ENCODE measurements at regions not wholly inside any gene's neighbourhood (a gene's known extent, or its start where the extent isn't known, plus 50 kb on each side); places are given as distances from the start of the nearest gene placed in this dataset.

DNA sequence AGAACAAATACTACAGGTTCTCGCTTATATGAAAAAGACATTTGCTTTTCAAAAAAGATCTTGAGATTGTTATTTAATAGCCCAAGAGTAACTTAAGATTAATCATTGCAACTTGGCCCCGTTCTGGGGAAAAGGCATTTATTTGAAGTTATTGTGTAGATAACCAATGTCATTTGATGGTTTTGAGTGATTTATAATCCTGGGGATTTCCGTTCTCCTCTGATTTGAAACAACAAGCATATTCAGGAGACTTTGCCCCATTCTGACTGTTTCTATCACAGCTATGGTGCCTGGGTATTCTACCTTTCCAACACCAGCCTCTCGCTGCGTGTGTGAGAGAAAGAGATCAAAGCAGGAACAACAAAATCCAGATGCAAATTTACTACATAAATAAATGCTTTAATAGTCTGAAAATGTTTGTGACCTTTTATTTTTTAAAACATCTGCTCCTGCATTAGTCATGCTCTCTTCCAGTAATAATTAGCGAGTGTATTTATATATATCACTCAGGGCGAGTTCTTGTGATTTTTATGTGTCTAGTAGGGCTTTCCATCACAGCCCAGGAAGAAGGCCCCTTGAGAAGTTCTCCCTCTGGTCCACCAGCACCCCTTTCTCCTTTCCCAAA lies 197.9 kb upstream of the FOXQ1 start:
- no peak for DNase-seq

DNA sequence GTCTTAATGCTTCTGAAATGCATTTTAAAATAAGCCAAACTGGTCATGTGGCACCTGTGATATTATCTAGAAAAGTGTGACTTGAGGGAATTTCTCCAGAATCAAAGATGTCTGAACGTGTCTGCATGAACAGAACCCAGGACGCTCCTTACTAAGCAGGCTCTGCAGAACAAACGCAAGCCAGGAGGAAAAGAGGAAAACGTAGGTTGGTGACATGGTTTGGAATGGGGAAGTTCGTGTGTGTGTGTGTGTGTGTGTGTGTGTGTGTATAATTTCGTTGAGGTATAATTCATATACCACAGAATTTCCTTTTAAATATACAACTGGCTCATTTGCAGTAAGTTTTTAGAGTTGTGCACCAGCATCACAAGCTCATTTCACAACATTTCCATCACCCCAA lies 200.5 kb upstream of the FOXQ1 start:
- DNase-seq = no peak

DNA sequence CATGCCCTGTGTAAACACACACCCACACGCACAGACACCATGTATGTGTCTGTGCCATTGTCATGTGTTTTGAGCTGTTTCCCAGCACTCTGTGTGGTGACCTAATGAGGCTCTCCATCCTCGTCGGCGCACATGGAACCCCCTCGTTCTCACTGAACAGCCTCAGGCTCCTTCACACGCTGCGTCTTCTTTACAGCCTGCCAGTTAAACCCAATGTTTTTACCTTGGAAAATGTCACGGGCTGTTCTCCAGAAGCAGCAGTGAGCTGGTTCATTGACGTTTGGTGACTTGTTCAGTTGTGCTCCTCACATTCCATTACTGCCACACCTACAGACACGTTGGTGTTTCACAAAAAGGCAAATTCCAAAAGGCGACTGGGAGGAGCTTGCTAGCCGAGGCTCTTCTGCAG lies 201.0 kb upstream of the FOXQ1 start:
- no peak for DNase-seq

DNA sequence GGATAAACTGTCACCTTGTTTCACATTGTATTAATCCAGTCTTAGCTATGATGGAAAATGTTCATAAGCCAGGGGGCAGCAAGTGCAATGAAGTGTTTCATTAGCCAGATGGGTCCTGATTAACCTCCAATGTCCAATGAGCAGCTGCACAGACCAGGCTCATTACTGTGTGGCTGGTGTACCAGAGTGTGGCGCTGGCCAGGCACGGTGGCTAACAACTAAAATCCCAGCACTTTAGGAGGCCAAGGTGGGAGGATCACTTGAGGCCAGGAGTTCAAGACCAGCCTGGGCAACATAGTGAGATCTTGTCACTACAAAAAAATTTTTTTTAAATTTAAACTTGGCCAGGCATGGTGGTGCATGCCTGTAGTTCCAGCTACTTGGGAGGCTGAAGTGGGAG lies 201.7 kb upstream of the FOXQ1 start:
- DNase-seq = no peak

DNA sequence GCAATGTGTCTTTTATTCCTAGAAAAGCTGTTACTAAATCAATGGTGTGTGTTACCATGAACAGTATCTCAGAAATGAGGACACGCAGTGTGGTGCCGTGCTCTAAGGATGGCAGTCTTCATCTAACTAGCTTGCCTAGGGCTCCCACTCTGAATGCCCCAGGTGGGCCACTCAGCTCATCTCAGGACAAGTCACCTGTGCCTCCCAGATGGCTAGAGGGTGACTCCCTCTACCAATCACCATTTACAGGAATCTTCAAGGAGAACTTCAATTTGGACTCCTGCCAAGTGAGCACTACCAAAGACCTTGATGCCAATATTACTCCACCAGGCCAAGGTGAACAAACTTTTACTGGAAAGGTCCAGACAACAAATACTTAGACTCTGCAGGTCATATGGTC lies 202.8 kb upstream of the FOXQ1 start:
- no peak for DNase-seq

DNA sequence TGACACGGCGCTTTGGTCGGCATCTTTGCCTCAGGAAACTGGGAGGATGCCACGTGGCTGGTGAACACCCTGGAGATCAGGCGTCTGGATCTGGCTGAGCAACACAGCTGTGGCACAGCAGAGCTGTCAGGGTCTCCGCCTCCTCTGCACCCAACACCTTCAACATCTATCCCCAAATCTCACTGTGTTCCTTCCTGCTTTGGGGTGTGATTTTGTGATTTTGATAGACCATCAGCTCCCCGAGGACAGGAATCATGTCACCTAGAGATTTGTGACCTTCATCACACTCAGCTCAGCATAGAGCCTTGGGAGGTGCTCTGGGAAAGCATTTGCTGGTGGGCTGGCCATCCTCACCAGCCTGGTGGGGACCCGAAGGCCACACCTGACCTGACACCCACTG lies 203.7 kb upstream of the FOXQ1 start:
- DNase-seq = no peak

DNA sequence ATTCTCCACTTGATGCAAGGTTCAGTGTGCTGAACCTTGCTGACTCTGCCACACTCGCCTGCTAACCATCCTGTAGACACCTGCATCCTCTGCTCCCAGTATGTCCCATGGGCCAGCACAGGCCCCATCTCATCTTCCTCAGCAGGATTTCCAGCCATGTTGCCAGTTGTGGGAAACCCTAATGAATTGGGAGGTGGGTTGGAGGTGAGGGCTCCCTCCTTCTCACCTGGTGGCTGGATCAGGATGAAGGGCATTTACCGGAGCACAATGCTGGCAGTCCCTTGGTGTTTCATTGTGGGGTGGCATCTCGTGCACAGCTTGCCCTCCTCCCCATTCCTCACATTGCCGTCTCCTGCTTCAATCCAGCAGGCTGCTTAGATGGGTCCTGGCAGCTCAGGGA lies 204.3 kb upstream of the FOXQ1 start:
- DNase-seq = no peak

DNA sequence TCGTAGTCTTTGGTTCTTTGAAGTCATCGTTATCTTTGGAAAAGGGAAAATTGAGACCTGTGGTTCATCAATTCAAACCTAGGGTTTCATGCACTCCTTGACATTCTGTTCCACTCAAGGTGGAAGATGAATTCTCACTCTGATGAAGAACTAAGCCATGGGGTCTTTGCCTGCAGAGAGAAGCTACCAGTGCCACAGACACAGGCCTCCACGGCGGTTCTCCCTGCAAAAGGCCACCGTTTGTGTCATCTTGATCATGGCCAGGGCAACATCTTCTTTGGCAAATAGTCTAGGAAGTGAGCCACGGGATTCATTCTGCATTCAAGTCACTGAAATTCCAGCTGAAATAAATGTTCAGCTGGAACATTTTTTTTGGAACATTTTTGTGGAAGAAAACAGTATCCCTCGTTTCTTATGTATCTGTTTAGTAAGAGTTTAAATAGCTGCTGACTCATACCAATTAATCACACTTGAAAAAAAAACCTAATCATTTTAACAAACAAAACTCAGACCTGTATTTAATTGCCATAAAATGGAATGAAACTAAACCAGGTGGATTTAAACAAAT lies 206.0 kb upstream of the FOXQ1 start:
- DNase-seq = no peak

DNA sequence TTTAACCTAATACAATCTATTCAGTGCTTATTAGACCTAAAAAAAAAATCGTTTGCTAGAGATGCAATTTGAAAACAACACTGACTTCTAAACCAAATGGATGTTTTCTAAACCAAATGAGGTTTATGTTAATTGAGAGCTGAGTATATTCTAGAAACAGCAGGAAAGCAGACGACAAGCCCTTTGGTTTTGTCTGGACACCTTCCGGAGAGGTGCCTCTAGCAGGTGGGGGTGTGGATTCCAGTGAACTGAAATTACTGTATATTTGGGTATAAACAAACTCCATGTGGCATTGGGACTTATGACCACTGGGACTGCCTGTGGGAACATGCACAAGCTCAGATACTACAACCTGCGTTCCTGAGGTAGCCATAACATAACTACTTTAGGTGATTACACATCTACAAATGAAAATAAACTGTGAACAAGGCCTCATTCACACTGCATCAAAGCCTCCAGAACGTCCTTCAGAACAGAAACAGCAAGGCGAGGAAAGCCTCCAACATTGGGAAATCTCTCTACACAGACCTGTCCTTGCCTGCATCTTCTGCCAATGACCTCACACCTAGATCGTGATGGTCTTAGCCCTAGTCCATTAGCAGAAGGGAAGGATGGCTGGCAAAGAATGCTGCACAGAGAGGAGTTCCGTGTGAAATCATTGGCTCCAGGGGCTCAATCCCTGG lies 206.8 kb upstream of the FOXQ1 start:
- DNase-seq = no peak

DNA sequence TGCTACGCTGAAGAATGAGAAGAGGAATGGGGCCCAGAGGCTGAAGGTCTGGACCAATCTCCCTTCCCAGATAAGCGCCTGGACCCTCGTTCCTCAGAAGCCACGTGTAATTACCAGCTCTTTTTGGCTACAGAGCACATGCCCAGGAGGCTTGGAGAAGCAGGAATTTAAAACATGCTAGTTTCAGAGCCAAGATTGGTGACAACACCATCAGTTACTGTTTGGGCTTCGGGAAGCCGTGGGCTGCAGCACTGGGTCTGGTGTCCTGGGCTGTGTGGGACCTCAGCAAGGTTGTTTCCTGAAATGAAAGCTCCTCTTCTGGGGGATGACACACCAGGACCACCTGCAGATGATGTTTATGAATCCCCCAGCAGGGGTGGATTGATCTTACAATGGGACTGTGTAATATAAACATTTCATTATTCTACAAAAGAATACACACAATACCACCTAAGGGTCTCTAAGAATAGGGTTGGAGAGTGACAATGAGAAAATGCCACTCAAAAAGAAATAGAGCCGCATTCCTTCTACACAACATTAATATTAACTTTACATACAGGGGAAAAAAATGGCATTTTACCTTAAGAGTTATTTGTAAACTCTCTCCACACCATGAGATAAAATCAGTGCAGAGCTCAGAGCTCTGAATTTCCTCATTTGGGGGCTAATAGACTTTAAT lies 207.8 kb upstream of the FOXQ1 start:
- no peak for DNase-seq

DNA sequence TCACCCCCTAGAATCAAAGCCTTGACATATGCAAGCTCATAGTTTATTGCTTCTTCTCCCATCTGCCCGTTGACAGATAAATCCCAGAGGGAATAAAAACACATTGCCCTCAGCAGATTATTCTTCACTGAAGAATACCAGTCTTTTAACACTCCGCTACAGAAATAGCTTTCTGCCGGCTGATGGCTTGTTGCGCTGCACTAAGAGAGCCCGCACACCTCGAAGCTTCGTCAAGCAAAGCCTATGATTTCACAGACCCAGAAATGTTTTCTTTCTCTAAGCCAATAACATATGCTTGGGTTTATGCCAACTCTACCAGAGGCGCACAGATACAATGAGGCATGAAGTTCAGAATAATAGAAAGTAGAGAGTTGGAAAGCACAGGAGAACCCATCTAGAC lies 208.9 kb upstream of the FOXQ1 start:
- DNase-seq = no peak

DNA sequence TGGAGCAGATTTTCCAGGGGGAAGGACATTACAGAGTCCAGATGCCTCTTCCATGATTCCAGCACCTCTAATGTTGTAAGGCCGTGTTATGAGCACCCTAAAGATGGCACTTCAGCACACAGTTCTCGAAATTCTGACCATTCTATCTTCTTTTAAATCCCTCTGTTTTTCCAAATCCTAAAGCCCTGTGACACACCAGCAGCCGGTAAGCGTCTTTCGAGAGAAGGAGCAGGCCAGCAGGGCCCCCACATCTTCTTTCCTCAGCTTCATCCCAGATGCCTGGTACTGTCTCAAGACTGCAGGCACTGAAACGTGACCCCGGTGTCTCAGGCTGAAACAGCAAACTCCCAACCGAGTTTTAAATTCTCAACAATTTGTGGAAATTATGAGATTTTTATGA lies 211.6 kb upstream of the FOXQ1 start:
- DNase-seq = no peak

DNA sequence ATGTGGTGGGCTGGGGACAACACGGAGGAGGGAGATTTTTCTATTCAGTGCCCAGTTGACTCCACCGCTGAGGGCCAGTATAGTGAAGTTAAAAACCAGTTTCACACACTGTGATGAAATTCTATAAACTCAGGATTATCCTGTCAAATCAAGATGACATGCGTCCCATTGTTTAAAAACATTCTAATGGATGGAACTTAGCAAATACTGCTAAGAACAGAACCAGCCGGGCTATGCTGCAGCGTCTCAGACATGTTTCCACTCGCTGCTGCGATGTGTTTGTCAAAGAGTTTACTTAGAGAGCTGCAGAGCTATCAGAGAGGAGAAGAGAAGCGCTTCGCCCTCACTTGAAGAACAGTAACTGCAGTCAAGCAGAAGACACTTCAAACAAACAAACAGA lies 212.6 kb upstream of the FOXQ1 start:
- DNase-seq = no peak

DNA sequence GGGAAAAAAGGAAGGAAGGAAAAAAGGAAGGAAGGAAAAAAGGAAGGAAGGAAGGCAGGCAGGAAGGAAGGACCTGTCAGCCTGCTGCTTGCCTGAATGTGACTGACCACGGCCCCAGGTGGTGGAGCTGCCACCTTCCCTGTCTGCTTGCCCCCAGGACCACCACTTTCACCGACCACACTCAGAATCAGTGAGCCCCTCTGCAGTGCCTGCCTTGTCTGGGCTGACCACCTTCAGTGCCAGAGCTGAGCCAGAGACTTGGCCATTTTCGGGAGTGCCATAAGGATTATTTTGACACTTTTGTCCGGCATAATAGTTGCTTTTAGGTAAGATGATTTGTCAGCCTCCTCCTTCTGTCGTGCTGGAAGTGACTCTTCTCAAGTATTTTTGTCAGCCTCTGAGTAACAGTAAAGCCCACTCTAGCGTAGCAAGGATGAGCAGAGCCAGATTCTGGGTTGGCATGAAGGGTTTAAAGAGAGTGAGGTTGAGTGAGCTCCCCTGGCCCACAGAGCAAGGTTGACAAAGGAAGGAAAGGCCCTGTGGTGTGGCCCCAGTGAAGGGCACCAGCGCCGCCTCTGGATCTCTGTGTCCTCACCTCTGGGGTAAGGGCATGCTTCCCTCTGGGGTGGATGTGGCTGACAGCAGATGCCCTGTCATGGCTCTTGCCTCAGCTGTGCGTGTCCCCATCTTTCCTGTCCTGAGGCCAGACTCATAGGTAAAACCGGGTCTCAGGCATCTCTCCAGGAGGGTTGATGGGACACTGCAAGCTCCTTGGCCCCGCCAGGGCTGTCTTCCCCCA lies 214.7 kb upstream of the FOXQ1 start:
- DNase-seq = no peak

DNA sequence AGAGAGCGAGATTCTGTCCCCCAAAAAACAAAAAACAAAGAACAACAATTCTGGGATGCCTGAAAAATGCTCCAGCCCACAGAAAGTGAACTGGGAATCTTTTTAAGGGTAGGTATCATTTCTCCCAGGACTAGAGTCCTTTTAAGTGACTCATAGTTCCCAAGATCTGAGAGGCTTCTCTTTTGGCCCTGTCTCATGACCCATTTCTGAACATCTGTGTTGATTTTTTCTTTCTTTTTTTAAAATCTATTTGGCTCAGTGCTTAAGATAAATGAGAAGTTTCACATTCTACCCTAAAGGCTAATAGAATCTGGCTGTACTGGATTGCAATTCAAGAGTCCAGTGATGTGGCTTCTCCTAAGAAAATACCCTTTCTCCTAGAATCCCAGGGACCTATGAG lies 217.6 kb upstream of the FOXQ1 start:
- DNase-seq = no peak

DNA sequence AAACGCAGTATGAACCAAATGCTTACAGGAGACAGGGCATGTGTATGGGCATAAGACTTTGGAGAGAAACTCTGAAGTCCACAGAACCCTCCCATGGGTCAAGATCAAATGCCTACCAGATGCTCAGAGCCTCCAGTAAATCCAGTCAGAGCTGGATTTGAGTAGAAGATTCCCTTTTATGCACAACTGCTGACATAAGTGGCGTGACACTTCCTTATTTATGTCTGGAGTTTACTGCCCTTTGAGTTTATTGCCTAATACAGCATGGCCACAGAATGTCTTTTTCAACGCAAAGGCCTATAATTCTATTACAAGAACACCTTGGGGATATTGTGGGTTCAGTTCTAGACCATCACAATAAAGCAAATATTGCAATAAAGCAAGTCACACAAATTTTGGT lies 220.0 kb upstream of the FOXQ1 start:
- no peak for DNase-seq

DNA sequence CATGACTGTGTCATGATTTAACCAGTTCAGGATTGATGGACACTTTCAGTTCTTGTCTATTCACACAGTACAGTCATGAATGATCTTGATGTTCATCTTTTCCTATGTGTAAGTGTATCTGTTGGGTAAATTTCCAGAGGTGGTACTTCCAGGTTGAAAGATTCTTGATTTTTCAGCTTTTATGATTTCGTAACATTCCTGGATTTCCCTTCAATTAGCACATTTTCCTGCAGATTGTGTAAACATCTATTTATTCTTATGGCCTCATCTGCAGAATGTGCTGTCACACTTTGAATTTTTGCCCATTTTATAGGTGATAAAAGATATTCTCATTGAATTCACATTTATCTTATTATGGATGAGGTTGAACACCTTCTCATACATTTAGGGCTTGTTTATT lies 222.0 kb upstream of the FOXQ1 start:
- DNase-seq = no peak

DNA sequence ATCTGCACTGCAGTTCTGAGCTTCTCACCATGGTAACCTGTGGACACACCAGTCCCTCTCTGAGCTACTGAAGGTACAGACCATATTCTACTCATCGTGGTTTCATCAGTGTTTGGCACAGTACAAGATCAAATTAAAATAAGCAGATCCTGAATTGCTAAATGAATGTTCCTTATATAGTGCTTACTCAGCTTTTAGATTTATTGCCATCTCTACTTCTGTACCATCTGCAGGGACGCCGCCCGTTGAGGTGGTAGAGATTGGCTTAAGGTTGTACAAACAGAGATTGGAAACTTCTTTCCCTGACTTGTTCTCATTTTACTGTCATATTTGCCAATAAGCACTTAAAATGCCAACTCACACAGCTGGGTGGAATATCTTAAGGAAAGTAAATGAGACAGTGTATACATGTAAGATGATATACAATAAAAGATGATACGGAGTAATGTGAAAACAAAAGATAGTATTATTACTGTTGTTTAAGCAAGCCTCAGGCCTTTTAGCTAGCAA lies 223.4 kb upstream of the FOXQ1 start:
- no peak for DNase-seq

DNA sequence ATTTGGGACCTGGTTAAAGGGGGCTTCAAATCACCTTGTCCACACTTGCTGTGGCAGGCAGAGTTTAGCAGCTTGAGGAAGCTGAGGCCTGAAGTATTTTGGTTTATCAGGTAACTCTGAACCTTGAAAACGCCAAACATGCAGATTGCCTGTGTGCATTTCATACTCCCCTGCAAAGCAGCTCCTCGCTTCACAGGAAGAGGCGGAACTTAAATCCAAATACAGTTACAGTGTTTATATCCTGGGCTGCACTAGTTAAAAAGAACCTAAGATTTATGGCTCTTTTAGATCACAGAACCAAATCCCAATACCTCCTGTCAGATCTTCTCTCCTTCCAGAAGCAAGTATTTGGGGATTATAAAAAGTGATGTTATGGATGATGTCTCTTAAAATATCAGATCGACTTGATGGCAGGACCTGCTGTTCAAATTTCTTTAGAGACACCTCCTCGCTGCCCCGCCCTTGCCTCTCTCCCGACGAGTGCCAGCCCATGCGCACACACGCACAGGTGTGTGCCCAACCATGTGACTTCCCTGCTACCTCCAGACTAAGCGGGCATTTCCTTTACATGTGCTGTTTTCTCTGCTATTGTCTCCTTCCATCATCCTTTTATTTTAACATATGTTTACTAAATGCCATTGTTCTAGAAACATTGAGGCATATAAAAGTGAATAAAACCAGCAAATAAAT lies 224.6 kb upstream of the FOXQ1 start:
- DNase-seq = no peak

DNA sequence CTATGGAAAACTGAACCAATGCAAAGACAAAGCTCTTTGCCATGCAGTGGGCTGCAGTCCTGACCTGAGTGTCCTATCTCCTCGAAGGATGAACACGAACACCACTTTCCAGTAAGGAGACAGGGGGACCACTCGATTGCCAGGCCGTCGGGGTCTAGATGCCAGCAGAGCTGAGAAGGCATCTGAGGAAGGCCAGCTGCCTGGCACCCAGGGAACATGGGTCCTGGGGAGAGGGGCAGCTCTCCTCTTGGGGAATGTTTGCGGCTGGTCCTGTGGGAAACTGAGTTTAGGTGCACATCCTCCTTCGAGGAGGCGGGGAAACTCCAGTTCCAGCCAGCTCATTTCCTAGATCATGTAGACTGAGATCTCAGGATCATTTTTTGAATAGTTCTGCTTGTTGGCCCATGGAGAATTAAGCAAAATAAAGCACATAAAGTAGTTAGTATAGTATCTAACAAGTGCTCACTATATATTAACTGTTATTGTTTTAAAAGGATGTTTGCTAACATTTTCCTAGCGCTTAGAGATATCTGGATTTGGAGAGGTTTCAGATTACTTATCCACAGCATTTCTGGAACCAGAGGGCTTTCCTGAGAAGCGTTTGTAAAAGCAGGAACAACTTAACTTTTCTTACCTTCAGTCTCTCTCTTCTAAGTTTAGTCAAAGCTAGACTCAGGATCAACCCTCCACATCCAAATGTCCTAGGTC lies 225.3 kb upstream of the FOXQ1 start:
- no peak for DNase-seq

DNA sequence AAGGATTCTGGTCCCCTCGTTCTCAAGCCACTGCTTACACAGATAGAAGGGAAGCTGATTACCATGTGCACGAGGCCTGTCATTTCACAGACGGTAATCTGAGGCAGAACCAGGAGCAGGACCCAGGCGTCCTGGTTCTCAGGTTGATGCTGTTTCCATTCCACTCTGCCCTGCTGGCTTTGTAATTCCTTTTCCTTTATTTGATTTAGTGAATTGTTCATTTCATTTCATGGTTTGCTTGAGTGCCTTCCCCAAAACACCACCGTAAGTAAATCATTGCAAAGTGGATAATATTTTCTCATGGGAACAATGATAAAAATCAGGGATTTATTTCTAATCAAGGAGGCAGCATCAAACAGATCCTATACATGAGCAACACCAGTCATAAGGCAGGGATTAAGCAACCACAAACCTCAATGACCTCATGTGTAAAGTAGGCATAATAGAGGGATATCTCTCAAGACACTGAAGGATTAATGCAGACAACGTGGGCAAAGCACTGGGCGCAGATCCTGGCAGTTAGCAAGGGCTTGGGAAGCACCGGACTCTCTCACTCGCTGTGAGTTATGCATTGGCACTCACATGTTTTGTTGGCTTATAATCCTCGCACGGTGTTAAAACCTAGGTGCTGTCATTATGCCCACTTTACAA lies 229.5 kb upstream of the FOXQ1 start:
- no peak for DNase-seq
